HFFc6 (cell line): ENCODE measurements at regions not wholly inside any gene's neighbourhood (a gene's known extent, or its start where the extent isn't known, plus 50 kb on each side); places are given as distances from the start of the nearest gene placed in this dataset.

Experiments
- DNase-seq: peaks from one replicate; pipeline ENCODE4 v3.0.0-alpha.2; 2018
- H3K27ac Mint-ChIP-seq: 2 replicates; pipeline ENCODE4 v1.8.0; 2020; ENCODE audit warnings: mild to moderate bottlenecking, mixed read lengths
- H3K27me3 Mint-ChIP-seq: 2 replicates; pipeline ENCODE4 v1.8.0; 2021; ENCODE audit warnings: mild to moderate bottlenecking, moderate library complexity, mixed read lengths; ENCODE audit not compliant: insufficient read depth
- H3K36me3 Mint-ChIP-seq: 2 replicates; pipeline ENCODE4 v1.8.0; 2021; ENCODE audit warnings: low read depth, mixed read lengths
- H3K4me1 Mint-ChIP-seq: 2 replicates; pipeline ENCODE4 v1.8.0; 2020; ENCODE audit warnings: low read depth, mixed read lengths
- H3K4me3 Mint-ChIP-seq: 2 replicates; pipeline ENCODE4 v1.8.0; 2020; ENCODE audit warnings: mild to moderate bottlenecking, moderate library complexity, mixed read lengths
- H3K9me3 Mint-ChIP-seq: 2 replicates; pipeline ENCODE4 v1.8.0; 2020; ENCODE audit warnings: mild to moderate bottlenecking, mixed read lengths
- CTCF ChIP-seq: fragments of 200-600 bp; sonication (generic); IDR thresholded peaks from 2 replicates; pipeline ENCODE4 v1.5.0; 2021; ENCODE audit warnings: antibody characterized with exemption, mild to moderate bottlenecking

DNA sequence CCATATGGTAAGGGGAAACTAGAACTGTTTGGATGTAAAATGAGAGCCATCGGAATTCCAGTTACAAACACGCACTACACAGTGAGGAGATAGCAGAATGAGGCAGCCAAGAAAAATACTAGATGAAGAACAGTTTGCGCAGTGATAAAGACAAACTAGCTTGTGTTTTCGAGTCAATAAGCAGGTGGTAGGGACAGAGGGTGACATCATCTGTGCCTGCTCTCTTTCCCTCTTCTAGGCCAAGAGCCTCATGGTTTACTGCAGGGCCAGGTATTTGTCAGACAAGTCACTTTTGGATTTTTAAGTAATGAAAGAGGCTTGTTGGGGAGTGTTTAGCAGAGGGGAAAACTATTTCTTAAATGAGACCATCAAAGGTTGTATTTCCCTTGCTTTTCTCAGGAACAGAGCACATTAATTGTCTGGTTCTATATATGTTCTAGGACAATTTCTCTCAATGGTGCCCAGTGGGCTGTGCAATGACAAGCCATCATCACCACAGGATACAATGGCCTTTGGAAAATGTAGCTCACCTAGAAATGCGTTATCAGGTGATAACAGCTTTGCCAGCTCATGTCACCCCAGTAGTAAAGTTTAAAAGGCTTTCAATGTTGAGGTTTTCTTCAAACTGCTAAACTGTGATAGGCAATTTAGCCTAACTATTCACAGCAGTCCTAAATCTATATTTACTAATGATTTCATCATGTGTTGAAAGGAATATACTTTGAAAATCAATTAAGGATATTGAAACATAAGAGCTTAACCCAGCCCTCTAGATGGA lies 1210.3 kb upstream of the ZEB2 start:
- no peak for TF ChIP-seq CTCF
- no peaks in the 10 kb centered on the region; the same call in 1 of the 2 replicates for H3K27me3 Mint-ChIP-seq
- no peaks in the 10 kb centered on the region for H3K36me3 Mint-ChIP-seq
- H3K4me1 Mint-ChIP-seq, result no peaks in the 10 kb centered on the region
- H3K9me3 Mint-ChIP-seq, result no peaks in the 10 kb centered on the region
- no peak for DNase-seq
- H3K4me3 Mint-ChIP-seq, result no peak overlapping the region
- no peak overlapping the region for H3K27ac Mint-ChIP-seq

DNA sequence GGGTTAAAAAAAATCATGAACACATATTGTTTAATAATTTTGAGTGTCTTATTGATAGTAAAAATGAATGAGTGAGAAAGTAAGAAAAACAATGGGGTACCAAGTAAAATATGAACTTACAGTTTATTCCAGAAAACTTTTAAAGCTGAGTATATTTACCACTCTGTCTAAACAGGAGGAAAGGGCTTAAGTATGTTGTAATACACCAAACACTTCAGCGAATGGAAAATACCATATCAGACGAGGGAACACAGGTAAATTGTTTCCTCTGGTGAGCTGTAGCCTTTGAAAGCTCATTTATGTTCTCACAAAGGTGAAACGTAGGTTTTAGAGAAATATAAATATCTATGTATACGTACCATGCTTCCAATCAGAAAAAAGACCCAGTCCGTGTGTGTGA lies 1209.6 kb upstream of the ZEB2 start:
- no peak for TF ChIP-seq CTCF
- DNase-seq, result no peak
- Mint-ChIP-seq H3K9me3 (no peaks in the 10 kb centered on the region), H3K4me3 (no peak overlapping the region), H3K27ac (no peak overlapping the region), H3K27me3 (no peaks in the 10 kb centered on the region; the same call in 1 of the 2 replicates), H3K4me1 (peaks cover 3% of the 10 kb centered on the region; the same call in 1 of the 2 replicates), H3K36me3 (no peaks in the 10 kb centered on the region)

- Mint-ChIP-seq H3K4me3 (no peak overlapping the region), H3K9me3 (no peaks in the 10 kb centered on the region), H3K4me1 (peaks cover 4% of the 10 kb centered on the region; the same call in 1 of the 2 replicates), H3K36me3 (no peaks in the 10 kb centered on the region), H3K27me3 (no peaks in the 10 kb centered on the region; the same call in 1 of the 2 replicates), H3K27ac (no peak overlapping the region)
- no peak for TF ChIP-seq CTCF
- no peak for DNase-seq
These were observed 1208.6 kb upstream of the ZEB2 start for GRCh38 chr2:145728511-145728910.

GRCh38 chr2:145725876-145726275 lies 1206.0 kb upstream of the ZEB2 start:
- Mint-ChIP-seq H3K9me3 (no peaks in the 10 kb centered on the region), H3K4me1 (peaks cover 4% of the 10 kb centered on the region; the same call in 1 of the 2 replicates), H3K27ac (no peak overlapping the region), H3K4me3 (no peak overlapping the region), H3K36me3 (no peaks in the 10 kb centered on the region), H3K27me3 (no peaks in the 10 kb centered on the region)
- TF ChIP-seq CTCF, result no peak
- no peak for DNase-seq

- DNase-seq, result no peak
- Mint-ChIP-seq H3K36me3 (no peaks in the 10 kb centered on the region), H3K27me3 (no peaks in the 10 kb centered on the region), H3K9me3 (no peaks in the 10 kb centered on the region), H3K27ac (no peak overlapping the region), H3K4me3 (no peak overlapping the region), H3K4me1 (peaks cover 4% of the 10 kb centered on the region; the same call in 1 of the 2 replicates)
- TF ChIP-seq CTCF, result no peak
These were observed 1204.5 kb upstream of the ZEB2 start for GRCh38 chr2:145724311-145724898.
